Stomach (tissue), 8 donors: ENCODE measurements at regions not wholly inside any gene's neighbourhood (a gene's known extent, or its start where the extent isn't known, plus 50 kb on each side); places are given as distances from the start of the nearest gene placed in this dataset.

Experiments used
- DNase-seq, 2 donors: peaks; one replicate each; pipeline versions ENCODE4 v3.0.0 to v3.0.0-alpha.2; 2013 to 2019
- H3K27ac ChIP-seq, 5 donors: fragments of 200-600 bp in 4 of 5; sonication (generic) in 4 of 5; one replicate each; pipeline ENCODE4 v1.5.1; 2013 to 2019; ENCODE audit warnings: mild to moderate bottlenecking in 1 of 5, moderate library complexity in 1 of 5
- H3K27me3 ChIP-seq, 3 donors: fragments of 200-600 bp; sonication (generic); one replicate each; pipeline ENCODE4 v1.5.1; 2017 to 2019; ENCODE audit warnings: mixed run types in 1 of 3
- H3K36me3 ChIP-seq, 4 donors: fragments of 200-600 bp; sonication (generic); 1 replicate in 3 of 4; 2 replicates in 1 of 4; pipeline ENCODE4 v1.5.1; 2016 to 2019
- H3K4me1 ChIP-seq, 4 donors: fragments of 200-600 bp; sonication (generic); one replicate each; pipeline ENCODE4 v1.5.1; 2016 to 2019
- H3K4me3 ChIP-seq, 4 donors: fragments of 200-600 bp; sonication (generic) in 3 of 4; one replicate each; pipeline ENCODE4 v1.5.1; 2016 to 2019; ENCODE audit warnings: mild to moderate bottlenecking in 1 of 4
- H3K9me3 ChIP-seq, 4 donors: fragments of 200-600 bp; sonication (generic); one replicate each; pipeline ENCODE4 v1.5.1; 2016 to 2019
- CTCF ChIP-seq, 7 experiments: fragments of 450-650 bp in 4 of 7; fragments of 200-600 bp in 3 of 7; sonication (generic) in 3 of 7; IDR thresholded peaks; one replicate each; pipeline ENCODE4 v1.5.1; 2016 to 2019; ENCODE audit warnings: antibody characterized with exemption in 7 of 7, control low read depth in 2 of 7, mild to moderate bottlenecking in 1 of 7
- EP300 ChIP-seq: sonication (generic); formaldehyde crosslinking; IDR thresholded peaks from one replicate; pipeline ENCODE4 v1.6.1; 2017; ENCODE audit warnings: antibody characterized with exemption
- POLR2A ChIP-seq, 4 donors: fragments of 450-650 bp; IDR thresholded peaks; one replicate each; pipeline ENCODE4 v1.6.1; 2016; ENCODE audit warnings: antibody characterized with exemption in 4 of 4, control low read depth in 2 of 4, mild to moderate bottlenecking in 1 of 4, moderate library complexity in 1 of 4
- POLR2AphosphoS5 ChIP-seq, 3 donors: sonication (generic); formaldehyde crosslinking; IDR thresholded peaks; one replicate each; pipeline ENCODE4 v1.6.1; 2016; ENCODE audit warnings: antibody characterized with exemption in 3 of 3
- WGBS, 5 donors: extraction: QIAGEN DNeasy Blood & Tissue Kit in 3 of 5; methylation state at CpG; one replicate each; pipeline versions ENCODE4 v1.1.5 to v1.1.7; 2013 to 2018; 5-methylcytosine and 5-hydroxymethylcytosine counted together
- intact Hi-C: fragments of 100-400 bp; cut with DNase I; formaldehyde crosslinking; loops from one replicate; pipeline ENCODE4 v1.15.1; 2023; ENCODE audit warnings: low total_unique reads
- donor health status: healthy with polysubstance abuse.
- donor health status: Bipolar disorder and iron deficiency.
- donor health status: healthy.

- Histone ChIP-seq H3K27ac (no peak overlapping the region), H3K9me3 (no peaks in the 10 kb centered on the region), H3K36me3 (peaks cover 0 to 50% (median 10%) of the 10 kb centered on the region in 4 donors), H3K4me3 (no peak overlapping the region), H3K4me1 (peaks cover 0 to 12% (median 10%) of the 10 kb centered on the region in 4 donors), H3K27me3 (no peaks in the 10 kb centered on the region)
- TF ChIP-seq POLR2AphosphoS5 (IDR thresholded peaks at IDR 0.05), result no peak
- TF ChIP-seq EP300, result no peak
- no peak for TF ChIP-seq POLR2A (IDR thresholded peaks at IDR 0.05)
- no peak for TF ChIP-seq CTCF (IDR thresholded peaks at IDR 0.05)
- DNase-seq, result no peak
- 84 to 96% (median 87%) methylated on average over 6 of the region's 6 CpGs for WGBS, 5 donors
- intact Hi-C loops, result no loop called here
These were observed 198.6 kb downstream of the SIPA1L2 start for GRCh38 chr1:232431326-232431725.

GRCh38 chr1:232430467-232430866, 199.5 kb downstream of the SIPA1L2 start:
- no peak overlapping the region for H3K4me3 ChIP-seq
- no peak overlapping the region for H3K27ac ChIP-seq
- no peaks in the 10 kb centered on the region for H3K9me3 ChIP-seq
- 87 to 93% (median 91%) methylated on average over 6 of the region's 6 CpGs for WGBS, 5 donors
- H3K36me3 ChIP-seq, result peaks cover 0 to 57% (median 10%) of the 10 kb centered on the region in 4 donors
- intact Hi-C loops, result no loop called here
- no peak for DNase-seq
- no peaks in the 10 kb centered on the region for H3K27me3 ChIP-seq
- TF ChIP-seq POLR2AphosphoS5 (IDR thresholded peaks at IDR 0.05) (no peak), CTCF (IDR thresholded peaks at IDR 0.05) (no peak), POLR2A (IDR thresholded peaks at IDR 0.05) (no peak), EP300 (no peak)
- peaks cover 0 to 3% (median 2%) of the 10 kb centered on the region in 4 donors for H3K4me1 ChIP-seq

- intact Hi-C loops, result no loop called here
- Histone ChIP-seq H3K27ac (no peak overlapping the region), H3K36me3 (peaks cover 0 to 57% (median 13%) of the 10 kb centered on the region in 4 donors), H3K27me3 (no peaks in the 10 kb centered on the region), H3K4me3 (no peak overlapping the region), H3K9me3 (no peaks in the 10 kb centered on the region), H3K4me1 (peaks cover 0 to 3% (median 0%) of the 10 kb centered on the region in 4 donors)
- no peak for DNase-seq
- TF ChIP-seq EP300 (no peak), CTCF (IDR thresholded peaks at IDR 0.05) (no peak), POLR2A (IDR thresholded peaks at IDR 0.05) (no peak), POLR2AphosphoS5 (IDR thresholded peaks at IDR 0.05) (no peak)
- 51 to 68% (median 64%) methylated on average over 13 of the region's 13 CpGs for WGBS, 5 donors
These were observed 201.0 kb downstream of the SIPA1L2 start for GRCh38 chr1:232428786-232429530.

GRCh38 chr1:232428036-232428645, 201.8 kb downstream of the SIPA1L2 start:
- H3K27ac ChIP-seq, result no peak overlapping the region
- H3K27me3 ChIP-seq, result no peaks in the 10 kb centered on the region
- 53 to 84% (median 64%) methylated on average over 3 of the region's 3 CpGs for WGBS, 5 donors
- DNase-seq, result no peak
- no peaks in the 10 kb centered on the region for H3K9me3 ChIP-seq
- H3K4me1 ChIP-seq, result peaks cover 0 to 3% (median 0%) of the 10 kb centered on the region in 4 donors
- no peak for TF ChIP-seq EP300
- no peak for TF ChIP-seq POLR2A (IDR thresholded peaks at IDR 0.05)
- no peak for TF ChIP-seq POLR2AphosphoS5 (IDR thresholded peaks at IDR 0.05)
- TF ChIP-seq CTCF (IDR thresholded peaks at IDR 0.05), result no peak
- no peak overlapping the region for H3K4me3 ChIP-seq
- intact Hi-C loops, result no loop called here
- peaks cover 0 to 62% (median 16%) of the 10 kb centered on the region in 4 donors for H3K36me3 ChIP-seq
